A172 (cell line): ENCODE measurements at regions not wholly inside any gene's neighbourhood (a gene's known extent, or its start where the extent isn't known, plus 50 kb on each side); places are given as distances from the start of the nearest gene placed in this dataset.

Experiments
- DNase-seq: peaks from one replicate; pipeline ENCODE4 v3.0.0-alpha.2; 2015; ENCODE audit warnings: low spot score

DNA sequence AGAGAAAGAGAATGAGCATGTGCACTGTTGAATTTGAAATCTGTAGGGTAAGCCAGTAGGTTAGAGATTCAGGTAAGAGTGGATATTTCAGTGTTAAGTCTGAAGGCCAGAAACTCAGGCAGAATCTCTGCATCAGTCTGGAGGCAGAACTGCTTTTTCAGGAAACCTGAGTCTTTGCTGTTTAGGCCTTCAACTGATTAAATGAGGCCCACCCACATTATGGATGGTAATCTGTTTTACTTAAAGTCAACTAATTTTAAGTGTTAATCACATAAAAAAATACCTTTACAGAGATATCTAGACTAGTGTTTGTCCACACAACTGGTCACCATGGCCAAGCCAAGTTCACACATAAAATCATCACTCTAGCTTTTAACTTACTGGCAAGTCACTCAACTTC is 205.0 kb upstream of the DDHD1 start:
- DNase-seq: no peak

DNA sequence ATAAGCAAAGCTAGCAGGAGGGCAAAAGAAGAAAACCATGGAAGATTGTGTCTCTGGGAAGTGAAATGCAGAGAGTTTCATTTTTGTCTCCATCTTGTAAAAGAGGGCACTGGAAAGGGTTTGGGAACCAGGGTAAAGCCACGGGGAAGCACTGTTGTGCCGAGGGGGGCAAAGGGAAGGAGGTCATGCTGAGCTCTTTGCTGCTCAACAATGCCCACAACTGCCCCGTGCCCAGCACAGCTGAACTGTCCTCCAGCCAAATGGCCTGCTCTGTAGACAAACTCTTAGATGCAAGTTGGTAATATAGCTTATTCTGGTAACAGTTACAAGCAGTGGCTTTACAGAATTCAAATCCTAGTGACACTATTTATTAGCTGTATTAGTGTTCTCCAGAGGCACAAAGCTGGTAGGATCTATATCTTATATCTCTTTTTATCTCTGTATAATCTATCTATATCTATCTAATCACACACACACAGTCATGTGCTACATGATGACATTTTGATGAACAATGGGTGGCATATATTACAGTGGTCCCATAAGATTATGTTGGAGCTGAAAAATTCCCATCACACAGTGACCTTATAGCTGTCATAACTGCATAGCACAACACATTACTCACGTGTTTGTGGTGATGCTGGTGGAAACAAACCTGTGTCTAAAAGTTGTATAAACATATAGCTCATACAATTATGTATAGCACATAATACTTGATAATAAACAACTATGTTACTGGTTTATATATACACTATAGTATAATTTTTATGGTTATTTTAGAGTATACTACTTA is 203.4 kb upstream of the DDHD1 start:
- no peak for DNase-seq

DNA sequence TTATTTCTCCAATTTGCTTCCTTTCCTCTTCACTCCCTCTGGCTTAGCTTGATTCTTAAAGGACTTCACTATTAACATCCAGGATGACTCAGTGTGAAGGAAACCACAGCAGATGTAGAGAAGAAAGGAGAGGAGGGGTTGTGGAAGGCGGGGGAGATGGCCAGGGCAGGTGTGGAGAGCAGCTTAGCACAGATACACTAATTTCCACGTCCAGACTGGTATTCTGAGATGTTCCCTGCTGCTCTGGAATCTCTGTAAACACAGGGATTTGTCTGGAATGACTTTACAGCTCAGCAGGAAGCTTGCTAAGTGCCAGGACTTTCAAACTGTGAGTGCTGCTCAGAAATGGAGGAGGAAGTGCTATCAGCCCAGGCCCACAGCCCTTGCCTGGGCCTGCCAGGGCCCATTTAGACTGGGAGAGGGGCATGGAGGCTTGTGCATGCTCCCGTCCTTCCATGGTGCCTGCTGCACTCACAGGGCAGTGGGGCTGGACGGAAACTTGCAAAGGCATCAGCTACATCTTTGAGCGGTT is 202.5 kb upstream of the DDHD1 start:
- DNase-seq: peak; percentile 86

DNA sequence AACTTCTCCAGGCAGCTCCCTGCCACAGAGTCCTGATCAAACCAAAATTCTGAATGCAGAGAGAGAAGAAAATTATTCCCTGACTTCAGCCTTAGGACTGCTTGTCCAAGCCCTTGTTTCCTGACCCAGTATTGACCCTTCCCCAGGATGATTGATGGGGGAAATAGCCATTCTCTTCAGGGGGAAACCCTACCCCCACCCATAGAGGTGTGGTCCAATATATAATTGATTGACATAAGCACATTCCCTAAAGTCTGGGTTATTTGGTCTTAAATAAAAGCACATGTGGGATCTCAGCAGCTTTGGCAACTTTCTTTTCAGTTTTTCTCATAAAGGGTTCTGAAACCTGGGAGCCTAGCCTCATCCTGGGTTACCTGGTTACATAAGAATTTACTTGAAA is 201.2 kb upstream of the DDHD1 start:
- DNase-seq: no peak

DNA sequence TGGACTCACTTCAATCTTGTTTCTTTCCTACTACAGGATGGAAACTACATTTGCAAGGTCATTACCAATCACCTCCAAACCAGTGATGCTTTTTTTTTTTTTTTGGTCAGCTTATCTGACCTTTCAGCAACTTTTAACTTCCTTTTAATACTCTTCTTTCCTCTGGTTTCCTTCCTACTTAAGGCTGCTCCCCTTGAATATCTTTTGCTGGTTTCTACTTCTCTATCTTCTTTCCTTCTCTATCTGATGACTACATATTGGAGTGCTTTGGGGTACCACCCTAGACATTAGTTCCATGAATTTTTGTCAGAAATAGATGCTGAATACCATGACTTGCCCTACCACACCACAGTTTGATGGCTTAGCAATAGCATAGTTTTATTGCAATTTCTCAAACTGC is 197.7 kb upstream of the DDHD1 start:
- no peak for DNase-seq

DNA sequence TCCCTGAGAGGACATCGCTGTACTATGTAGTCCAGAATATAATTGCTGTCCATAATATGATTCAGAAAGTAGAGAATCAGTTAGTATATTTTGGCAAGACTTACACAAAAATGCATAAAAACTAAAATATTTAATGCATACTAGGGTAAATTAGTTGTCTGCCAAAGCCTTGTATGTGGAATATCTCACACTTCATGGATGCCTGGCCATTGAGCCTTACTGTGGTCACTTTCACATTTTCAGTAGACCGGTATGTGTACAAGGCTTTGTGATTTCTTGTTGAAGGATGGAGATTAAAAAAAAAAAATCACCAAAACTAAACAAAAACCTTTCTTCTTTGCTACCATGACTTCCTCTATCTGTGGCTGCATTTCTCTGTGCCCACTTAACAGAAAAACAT is 197.3 kb upstream of the DDHD1 start:
- no peak for DNase-seq

DNA sequence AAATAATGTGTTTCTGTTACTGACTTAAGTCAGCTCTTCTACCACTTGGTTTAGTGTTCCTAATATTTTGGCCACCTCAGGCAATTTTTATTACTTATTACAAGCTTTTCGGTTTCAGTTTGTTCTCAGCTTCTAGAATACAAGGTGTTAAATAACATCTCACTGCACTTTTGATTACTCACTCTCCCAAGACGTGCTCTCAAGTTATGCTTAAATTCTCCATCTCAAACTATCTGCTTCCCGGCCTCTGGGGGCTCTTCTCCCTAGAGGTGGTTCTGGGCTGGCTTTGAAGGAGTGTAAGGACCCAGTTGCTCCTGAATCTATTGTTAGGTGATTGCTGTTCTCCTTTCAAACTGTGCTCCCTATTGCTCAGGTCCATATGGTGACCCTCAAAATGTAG is 193.9 kb upstream of the DDHD1 start:
- no peak for DNase-seq

DNA sequence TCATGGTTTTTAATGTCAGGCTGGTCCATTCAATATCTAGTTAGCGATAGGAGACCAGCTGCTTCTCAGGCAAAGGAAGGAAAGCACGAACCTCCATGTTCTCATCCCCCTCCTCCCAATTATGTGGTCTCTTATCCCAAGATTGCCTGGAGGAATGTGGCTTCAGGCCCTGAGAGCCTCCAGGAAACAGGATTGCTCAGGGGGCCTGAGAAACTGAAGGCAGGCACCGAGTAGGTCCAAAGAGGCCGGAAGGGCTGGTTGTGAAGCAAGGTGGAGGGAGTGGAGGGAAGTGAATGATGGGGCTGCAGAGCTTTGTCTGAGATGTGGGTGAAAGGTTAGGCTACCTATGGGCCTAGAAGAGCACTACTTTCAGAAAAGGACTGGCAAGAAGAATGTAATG is 188.2 kb upstream of the DDHD1 start:
- DNase-seq: no peak

DNA sequence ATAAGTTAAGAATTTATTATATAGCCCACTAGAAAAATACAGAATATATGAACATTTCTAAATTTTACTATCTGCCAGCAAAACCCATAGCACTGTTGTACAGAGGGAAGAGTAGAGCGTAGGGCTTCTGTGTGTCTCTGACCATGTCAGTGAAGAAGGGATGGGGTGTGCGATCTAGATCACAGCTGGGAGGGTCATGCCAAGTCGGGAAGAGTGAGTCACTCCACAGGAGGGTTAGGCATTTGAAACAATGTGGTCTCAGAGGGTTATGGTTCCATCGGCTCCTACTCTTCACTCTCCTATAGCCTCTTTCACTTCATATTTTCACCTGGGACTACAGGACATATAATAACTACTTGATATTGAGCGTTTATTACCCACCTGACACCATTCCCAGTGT is 185.1 kb upstream of the DDHD1 start:
- peak; percentile 47 for DNase-seq

DNA sequence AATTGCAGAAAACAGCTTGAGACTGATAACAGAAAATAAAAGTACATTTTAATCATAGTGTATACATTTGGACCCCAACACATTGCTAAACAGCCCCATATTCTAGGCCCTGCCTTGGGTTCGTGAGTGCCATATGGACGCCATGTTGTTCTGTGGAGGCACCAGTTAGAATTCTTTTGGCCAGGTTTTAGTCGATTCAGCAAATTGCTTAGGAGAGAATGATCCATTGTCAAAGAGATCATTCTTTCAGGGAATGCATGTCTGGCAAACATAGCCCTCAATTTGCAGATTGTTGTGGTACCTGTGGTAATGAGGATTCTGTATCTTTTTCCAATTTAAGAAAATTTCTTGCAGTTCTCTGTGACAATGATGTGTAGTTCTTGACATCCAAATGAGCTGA is 183.6 kb upstream of the DDHD1 start:
- no peak for DNase-seq

DNA sequence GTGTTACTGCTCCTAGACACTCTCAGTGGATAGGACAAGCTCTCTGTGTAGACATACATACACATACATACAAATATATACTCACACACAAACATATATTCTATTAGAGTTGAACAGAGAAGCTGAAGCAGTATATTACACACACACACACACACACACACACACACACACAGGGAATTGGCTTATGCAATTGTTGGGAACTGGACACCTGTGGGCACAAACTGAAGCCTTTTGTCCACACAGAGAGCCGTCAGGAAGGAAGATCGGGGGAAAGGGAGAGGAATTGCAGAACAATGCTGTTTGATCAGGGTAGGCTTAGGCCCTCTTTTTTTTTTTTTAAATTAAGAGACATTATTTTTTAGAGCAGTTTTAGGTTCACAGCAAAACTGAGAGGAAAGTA is 180.7 kb upstream of the DDHD1 start:
- no peak for DNase-seq

DNA sequence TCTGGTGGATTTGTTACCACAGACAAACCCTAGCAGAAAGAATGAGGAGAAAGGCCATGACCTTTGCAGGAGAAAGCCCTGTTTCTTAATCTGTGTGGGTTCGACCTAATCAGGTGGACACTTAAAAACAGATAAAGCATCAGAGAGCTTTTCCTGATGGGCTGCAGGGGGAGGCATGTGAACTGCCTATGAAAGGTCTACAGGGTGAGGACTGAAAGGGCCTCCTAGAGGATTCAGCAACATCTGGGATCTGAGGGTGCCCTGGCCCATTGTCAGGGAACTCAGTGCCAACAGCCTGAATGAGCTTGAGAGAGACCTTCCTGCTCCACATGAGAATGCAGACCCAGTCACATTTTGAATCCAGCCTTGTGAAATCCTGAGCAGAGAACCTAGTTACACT is 178.8 kb upstream of the DDHD1 start:
- no peak for DNase-seq

DNA sequence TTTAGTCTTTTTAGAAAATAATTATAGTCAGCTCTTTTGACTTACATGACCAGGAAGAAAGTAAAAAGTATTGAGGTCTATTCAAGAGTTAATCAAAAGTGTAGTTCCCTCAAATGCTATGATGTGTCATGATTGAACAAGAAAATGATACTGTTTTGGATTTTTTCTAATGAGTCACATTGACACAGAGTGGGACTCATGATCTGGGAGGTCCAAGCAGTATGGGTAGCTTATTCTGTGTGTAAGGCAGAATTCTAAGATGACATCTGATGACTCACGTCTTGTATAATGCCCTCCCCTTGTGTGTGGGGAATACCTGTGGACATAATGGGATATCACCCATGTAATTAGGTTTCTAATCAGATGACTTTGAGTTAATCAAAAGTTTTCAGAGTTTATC is 178.1 kb upstream of the DDHD1 start:
- DNase-seq: peak; percentile 46

DNA sequence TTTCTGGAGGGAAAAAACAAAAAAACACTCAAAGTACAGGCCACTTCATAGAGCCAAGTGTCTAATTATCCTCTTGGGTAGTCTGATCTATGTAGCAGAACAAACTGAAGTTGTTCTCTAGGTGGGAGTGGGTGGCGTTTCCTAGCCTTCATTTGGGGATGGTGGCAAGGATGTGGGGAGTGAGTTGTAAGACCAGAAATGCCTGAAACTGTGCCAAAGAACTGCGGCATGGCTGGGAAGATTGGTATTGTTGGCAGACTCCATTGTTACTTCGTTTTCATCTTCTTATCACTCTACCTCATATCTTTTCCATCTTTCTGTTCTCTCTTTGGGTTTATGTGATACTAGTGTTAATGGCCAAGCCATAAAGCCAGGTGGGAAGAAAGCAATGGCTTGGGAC is 177.3 kb upstream of the DDHD1 start:
- DNase-seq: no peak

DNA sequence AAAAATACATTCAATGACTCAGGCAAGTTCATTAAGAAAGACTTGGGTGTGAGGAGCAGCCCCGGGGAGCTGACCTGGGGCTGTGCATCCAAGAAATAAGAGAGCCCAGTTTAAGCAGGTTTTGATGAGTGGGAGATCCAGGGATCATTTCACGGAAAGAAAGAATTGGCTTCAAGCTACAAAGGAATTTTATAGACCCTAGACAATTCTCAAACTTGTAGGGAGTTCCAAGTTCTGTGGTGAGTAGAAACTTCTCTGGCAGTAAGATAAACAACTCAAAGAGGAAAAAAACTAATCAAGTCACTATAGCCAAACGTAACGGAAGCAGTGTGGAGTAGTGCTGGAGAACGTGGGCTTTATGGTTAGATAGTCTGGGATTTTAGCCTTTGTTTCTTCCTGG is 175.7 kb upstream of the DDHD1 start:
- no peak for DNase-seq

DNA sequence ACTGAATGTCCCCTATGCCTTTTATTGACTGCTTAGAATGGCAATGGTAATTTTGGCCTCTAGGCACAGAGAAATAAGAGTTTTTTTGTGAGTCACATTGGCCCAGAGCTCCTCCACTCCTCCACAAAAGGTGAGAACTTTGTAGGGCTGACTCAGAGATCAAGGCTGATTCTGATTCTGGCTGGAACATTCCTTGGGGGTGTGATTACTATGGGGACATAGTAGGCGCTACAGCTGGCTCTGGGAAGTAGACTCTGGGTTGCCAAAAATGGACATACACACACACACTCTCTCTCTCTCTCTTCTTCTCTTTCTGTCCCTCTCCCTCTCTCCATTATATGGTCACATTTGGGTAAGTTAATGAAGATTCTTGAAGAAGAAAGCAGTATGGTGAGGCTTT is 174.6 kb upstream of the DDHD1 start:
- DNase-seq: peak; percentile 21

DNA sequence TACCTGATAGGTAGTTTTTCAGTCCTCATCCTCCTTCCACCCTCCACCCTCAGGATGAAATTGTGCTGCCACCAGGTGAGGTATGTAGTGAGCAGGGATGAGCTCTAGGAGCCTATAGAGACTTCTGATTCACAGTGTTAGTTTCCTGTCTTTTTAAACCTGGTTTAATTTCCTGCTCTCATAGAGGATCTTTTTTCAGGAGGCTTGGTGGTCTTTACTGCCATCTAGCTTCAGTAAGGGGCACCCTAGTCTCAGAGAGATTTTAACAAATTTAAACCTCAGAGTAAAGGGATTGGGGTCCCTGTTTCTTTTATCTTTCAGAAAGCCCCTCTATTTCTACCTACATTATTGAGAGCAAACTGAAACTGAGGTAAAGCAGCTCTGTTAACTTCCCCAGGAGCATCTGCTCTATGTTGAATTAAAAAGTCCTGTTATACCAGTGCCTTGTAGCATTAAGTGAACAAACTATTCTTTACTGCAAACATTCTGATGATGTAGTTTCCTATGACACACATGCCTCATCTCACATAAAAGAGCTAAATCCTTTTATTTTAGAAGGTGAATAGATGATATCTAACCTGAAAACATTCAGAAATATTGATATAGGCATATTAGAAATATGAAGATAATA is 172.2 kb upstream of the DDHD1 start:
- DNase-seq: no peak

DNA sequence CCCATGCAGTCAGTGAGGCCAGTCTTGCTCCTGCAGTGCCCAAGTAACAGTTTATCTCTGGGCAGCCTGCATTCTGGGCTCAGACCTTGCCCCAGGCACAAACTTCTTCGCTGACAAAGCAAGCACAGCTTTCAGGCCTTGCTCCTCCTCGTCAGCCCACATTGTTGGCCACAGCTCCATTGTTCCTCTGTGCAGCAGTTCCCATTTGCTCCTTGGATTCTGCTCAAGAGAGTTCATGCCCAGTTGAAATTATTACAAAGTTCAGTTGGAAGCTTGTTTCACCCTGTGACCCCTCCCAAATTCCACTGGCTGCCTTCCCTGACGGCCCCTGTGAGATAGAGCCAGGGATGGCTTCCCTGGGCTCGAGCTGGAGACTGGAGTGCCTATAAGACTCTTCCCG is 163.4 kb upstream of the DDHD1 start:
- DNase-seq: no peak

DNA sequence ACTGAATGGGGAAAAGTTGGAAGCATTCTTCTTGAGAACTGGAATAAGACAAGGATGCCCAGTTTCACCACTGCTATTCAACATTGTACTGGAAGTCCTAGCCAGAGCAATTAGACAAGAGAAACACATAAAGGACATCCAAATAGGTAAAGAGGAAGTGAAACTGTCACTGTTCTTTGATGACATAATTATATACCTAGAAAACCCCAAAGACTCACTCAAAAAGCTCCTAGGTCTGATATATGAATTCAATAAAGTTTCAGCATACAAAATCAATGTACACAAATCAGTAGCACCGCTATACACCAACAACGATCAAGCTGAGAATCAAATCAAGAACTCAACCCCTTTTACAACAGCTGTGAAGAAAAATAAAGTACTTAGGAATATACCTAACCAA is 157.3 kb upstream of the DDHD1 start:
- DNase-seq: no peak

DNA sequence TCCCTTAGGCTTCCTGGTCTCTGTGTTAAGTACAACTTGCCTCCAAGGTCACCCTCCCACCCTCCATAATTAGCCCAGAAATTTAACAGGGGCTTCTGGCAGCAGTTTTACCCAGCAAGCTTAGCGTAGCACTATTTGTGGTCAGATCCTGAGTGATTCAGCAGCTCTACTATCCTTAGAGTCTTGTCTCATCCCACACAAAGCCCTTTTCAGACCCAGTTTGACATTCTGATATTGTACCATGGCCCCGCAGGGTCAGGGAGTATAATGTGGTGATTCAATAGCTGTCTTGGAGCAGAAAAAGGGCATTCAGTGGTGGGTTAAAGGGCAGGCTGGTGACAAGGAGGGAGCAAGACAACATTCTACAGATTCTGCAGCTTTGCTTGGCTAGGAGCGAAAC is 153.8 kb upstream of the DDHD1 start:
- DNase-seq: peak; percentile 11

DNA sequence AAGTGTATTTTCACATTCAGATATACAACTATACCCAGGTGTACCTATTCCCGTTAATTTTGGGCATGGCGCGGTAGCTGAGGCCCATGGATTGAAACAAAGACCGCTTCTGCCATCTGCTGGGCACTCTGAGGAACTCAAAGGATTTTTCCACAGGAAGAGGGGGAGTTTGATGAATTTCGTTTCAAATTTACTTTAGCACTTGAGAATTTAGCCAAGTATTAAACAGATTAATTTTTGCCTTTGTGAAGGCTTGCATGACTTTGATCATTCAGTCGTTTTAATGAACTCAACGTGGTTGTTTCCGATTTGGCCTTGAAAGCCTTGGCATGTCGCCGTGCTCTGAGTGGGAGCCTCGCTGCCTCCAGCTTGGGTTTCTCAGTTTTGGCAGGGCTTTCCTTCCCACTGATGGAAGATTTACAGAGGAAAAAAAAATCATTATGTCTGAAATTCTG is 153.2 kb upstream of the DDHD1 start:
- DNase-seq: peak; percentile 42

DNA sequence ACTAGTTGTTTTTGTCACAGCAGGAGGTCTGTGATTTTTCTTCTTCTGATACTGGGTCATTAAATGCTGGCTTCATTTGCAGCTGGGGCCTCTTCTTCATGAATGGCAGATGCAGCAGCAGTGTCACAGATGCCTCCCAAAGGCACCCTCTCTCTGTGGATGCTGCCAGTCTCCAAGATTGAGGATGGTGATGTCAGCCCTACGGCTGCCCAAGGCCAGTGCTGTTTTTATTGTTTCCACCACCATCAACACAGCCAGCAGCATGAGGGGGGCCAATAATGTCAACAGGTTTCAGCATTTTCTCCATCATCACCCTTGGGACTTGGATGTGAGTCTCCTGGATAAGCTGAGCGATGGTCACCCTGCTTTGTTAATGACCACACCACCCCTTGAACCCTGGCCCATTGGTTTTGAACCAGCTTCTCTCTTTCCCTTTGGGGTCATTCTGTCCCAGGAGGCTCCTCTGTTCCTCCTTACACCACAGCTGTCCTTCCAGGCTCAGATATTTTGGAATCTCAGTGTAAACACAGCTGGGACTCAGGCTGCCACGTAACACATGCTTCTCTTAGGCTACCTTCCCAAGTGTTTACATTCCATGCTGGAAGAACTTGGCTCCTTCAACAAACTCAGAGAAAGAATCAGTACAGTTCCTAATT is 151.7 kb upstream of the DDHD1 start:
- DNase-seq: no peak

DNA sequence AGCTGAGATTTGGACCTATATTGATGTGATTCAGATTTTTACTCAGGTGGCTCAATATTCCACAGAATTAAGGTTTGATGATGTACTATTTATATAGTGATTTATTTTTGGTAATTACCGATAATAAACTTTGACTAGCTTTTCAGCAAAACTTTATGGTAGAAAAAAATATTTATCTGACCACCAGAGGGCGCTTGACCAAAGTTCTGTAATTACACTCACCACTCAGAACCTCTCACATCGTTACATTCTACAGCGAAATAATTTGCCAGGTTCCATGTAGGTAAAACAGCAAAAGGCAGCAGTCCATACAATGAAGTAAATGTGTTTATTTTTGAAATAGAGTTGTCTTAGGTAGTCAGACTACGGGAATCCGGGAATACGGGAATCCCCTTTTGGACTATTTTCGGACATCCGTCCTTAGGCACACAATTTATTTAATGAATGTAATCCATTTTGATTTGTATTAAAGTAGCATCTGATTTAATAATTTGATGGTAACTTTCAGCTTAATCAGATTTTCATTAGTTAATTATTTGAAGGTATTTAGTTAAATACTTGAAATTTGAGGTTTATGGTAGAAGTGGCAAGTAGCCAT is 143.0 kb upstream of the DDHD1 start:
- DNase-seq: peak; percentile 13
